HEK293 (cell line): ENCODE measurements at regions not wholly inside any gene's neighbourhood (a gene's known extent, or its start where the extent isn't known, plus 50 kb on each side); places are given as distances from the start of the nearest gene placed in this dataset.

Experiments used
- CTCF ChIA-PET: fragments of 350-600 bp; formaldehyde crosslinking; extraction: SDS; loops from one replicate; lab custom pipeline; 2021; ENCODE audit warnings: antibody characterized with exemption; lab: Yijun Ruan, JAX
- POLR2A ChIA-PET: fragments of 300-600 bp; formaldehyde crosslinking; extraction: SDS; loops from one replicate; lab custom pipeline; 2020; ENCODE audit warnings: antibody characterized with exemption, inconsistent platforms; lab: Yijun Ruan, JAX
- H3K27ac ChIP-seq: fragments of 200-500 bp; sonication (Bioruptor generic); 2 replicates; pipeline ENCODE4 v1.5.1; 2014; ENCODE audit warnings: low read depth, low read length, control low read depth, inconsistent platforms; ENCODE audit errors: extremely low read depth
- H3K36me3 ChIP-seq, 2 experiments: fragments of 200-500 bp in 1 of 2; sonication (Bioruptor generic) in 1 of 2; 1 replicate in 1 of 2; 2 replicates in 1 of 2; pipeline ENCODE4 v1.5.1; 2014 to 2017; ENCODE audit warnings: inconsistent platforms in 2 of 2, low read length in 2 of 2; ENCODE audit not compliant: control insufficient read depth in 2 of 2, insufficient read depth in 1 of 2
- H3K4me1 ChIP-seq: fragments of 200-500 bp; sonication (Bioruptor generic); 2 replicates; pipeline ENCODE4 v1.5.1; 2014; ENCODE audit warnings: mild to moderate bottlenecking, low read length, inconsistent platforms; ENCODE audit not compliant: control insufficient read depth, insufficient read depth
- H3K4me3 ChIP-seq: 2 replicates; pipeline ENCODE4 v1.5.1; 2011; ENCODE audit warnings: low read depth, mild to moderate bottlenecking, control low read depth, low read length, moderate library complexity
- H3K9me3 ChIP-seq: fragments of 200-500 bp; sonication (Bioruptor generic); 2 replicates; pipeline ENCODE4 v1.5.1; 2014; ENCODE audit warnings: low read depth, low read length, inconsistent platforms; ENCODE audit not compliant: control insufficient read depth, insufficient read depth
- GLI2 ChIP-seq: fragments of 450-650 bp; formaldehyde crosslinking; IDR thresholded peaks from 2 replicates; pipeline ENCODE4; 2017; ENCODE audit warnings: missing biosample characterization, missing genetic modification characterization, low read depth, borderline replicate concordance
- HOXA7 ChIP-seq: sonication (generic); formaldehyde crosslinking; IDR thresholded peaks from 2 replicates; pipeline ENCODE4 v1.8.1; 2022; ENCODE audit warnings: missing genetic modification reagents, borderline replicate concordance
- MYNN ChIP-seq: fragments of 450-650 bp; formaldehyde crosslinking; IDR thresholded peaks from 2 replicates; pipeline ENCODE4 v1.5.1; 2016; ENCODE audit warnings: missing biosample characterization, missing genetic modification characterization, borderline replicate concordance
- YY2 ChIP-seq: fragments of 450-650 bp; formaldehyde crosslinking; IDR thresholded peaks from 2 replicates; pipeline ENCODE4 v1.5.1; 2016; ENCODE audit warnings: missing biosample characterization, missing genetic modification characterization
- ZFP41 ChIP-seq: fragments of 450-650 bp; formaldehyde crosslinking; IDR thresholded peaks from 2 replicates; pipeline ENCODE4 v1.5.1; 2016; ENCODE audit warnings: missing biosample characterization, missing genetic modification characterization, borderline replicate concordance
- ZNF10 ChIP-seq: fragments of 450-650 bp; formaldehyde crosslinking; IDR thresholded peaks from 2 replicates; pipeline ENCODE4 v1.5.1; 2017; ENCODE audit warnings: missing biosample characterization, missing genetic modification characterization
- ZNF335 ChIP-seq: fragments of 450-650 bp; formaldehyde crosslinking; conservative IDR thresholded peaks from 2 replicates; pipeline ENCODE4 v1.5.1; 2016; ENCODE audit warnings: missing biosample characterization, missing genetic modification characterization
- ZNF423 ChIP-seq: fragments of 450-650 bp; formaldehyde crosslinking; IDR thresholded peaks from 2 replicates; pipeline ENCODE4 v1.5.1; 2016; ENCODE audit warnings: missing biosample characterization, missing genetic modification characterization
- ZNF529 ChIP-seq: fragments of 450-650 bp; formaldehyde crosslinking; IDR thresholded peaks from 2 replicates; pipeline ENCODE4 v1.5.1; 2017; ENCODE audit warnings: missing genetic modification characterization, missing biosample characterization; ENCODE audit not compliant: insufficient replicate concordance
- ZNF610 ChIP-seq: fragments of 450-650 bp; formaldehyde crosslinking; IDR thresholded peaks from 2 replicates; pipeline ENCODE4 v1.5.1; 2016; ENCODE audit warnings: missing biosample characterization, missing genetic modification characterization, borderline replicate concordance
- ZNF664 ChIP-seq: fragments of 450-650 bp; formaldehyde crosslinking; IDR thresholded peaks from 2 replicates; pipeline ENCODE4 v1.5.1; 2016; ENCODE audit warnings: missing biosample characterization, missing genetic modification characterization
- ZSCAN30 ChIP-seq: fragments of 450-650 bp; IDR thresholded peaks from 2 replicates; pipeline ENCODE4 v1.5.1; 2018; ENCODE audit warnings: missing biosample characterization, mild to moderate bottlenecking, missing genetic modification characterization, moderate library complexity
- TF ChIP-seq, protein P1 (sequence below): fragments of 450-650 bp; formaldehyde crosslinking; IDR thresholded peaks from 2 replicates; pipeline ENCODE4 v1.5.0; 2017; ENCODE audit warnings: missing biosample characterization, missing genetic modification characterization, borderline replicate concordance
- TF ChIP-seq, protein P2 (sequence below): fragments of 450-650 bp; formaldehyde crosslinking; IDR thresholded peaks from 2 replicates; pipeline ENCODE4 v1.5.1; 2016; ENCODE audit warnings: missing biosample characterization, missing genetic modification characterization
- TF ChIP-seq, protein P3 (sequence below): fragments of 450-650 bp; formaldehyde crosslinking; IDR thresholded peaks from 2 replicates; pipeline ENCODE4 v1.5.1; 2017; ENCODE audit warnings: missing biosample characterization, missing genetic modification characterization
- TF ChIP-seq, protein P4 (sequence below): fragments of 450-650 bp; formaldehyde crosslinking; IDR thresholded peaks from 2 replicates; pipeline ENCODE4 v1.5.1; 2016; ENCODE audit warnings: missing biosample characterization, missing genetic modification characterization, borderline replicate concordance
- TF ChIP-seq, protein P5 (sequence below): fragments of 450-650 bp; formaldehyde crosslinking; IDR thresholded peaks from 2 replicates; pipeline ENCODE4 v1.5.1; 2016; ENCODE audit warnings: missing biosample characterization, missing genetic modification characterization

DNA sequence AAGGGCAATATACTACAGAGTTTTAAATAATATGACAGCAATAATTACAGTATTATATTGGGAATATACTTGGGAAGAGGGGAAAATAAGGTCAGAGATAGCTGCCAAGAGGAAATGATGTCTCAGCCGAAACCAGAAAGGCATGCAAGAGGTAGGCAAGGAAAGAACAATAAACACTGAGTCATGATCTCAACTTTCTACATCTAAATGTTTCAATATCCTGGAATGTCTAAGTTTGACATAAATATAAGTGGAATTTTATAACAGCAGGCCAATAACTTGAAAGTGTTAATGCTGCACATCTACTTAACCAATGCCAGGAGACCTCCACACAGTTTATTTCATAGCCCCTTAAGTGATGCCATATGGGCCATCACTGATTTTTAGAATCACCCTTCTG, 99.8 kb upstream of the CPNE4 start (continued):
- TF ChIP-seq, protein P1, sequence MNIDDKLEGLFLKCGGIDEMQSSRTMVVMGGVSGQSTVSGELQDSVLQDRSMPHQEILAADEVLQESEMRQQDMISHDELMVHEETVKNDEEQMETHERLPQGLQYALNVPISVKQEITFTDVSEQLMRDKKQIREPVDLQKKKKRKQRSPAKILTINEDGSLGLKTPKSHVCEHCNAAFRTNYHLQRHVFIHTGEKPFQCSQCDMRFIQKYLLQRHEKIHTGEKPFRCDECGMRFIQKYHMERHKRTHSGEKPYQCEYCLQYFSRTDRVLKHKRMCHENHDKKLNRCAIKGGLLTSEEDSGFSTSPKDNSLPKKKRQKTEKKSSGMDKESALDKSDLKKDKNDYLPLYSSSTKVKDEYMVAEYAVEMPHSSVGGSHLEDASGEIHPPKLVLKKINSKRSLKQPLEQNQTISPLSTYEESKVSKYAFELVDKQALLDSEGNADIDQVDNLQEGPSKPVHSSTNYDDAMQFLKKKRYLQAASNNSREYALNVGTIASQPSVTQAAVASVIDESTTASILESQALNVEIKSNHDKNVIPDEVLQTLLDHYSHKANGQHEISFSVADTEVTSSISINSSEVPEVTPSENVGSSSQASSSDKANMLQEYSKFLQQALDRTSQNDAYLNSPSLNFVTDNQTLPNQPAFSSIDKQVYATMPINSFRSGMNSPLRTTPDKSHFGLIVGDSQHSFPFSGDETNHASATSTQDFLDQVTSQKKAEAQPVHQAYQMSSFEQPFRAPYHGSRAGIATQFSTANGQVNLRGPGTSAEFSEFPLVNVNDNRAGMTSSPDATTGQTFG (tag by site-specific recombination), result no peak
- TF ChIP-seq ZNF10 (tag by site-specific recombination) (no peak), HOXA7 (CRISPR knock-in tag) (no peak), ZNF423 (tag by site-specific recombination) (no peak)
- TF ChIP-seq, protein P2, sequence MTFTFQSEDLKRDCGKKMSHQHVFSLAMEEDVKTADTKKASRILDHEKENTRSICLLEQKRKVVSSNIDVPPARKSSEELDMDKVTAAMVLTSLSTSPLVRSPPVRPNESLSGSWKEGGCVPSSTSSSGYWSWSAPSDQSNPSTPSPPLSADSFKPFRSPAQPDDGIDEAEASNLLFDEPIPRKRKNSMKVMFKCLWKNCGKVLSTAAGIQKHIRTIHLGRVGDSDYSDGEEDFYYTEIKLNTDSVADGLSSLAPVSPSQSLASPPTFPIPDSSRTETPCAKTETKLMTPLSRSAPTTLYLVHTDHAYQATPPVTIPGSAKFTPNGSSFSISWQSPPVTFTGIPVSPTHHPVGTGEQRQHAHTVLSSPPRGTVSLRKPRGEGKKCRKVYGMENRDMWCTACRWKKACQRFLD, result no peak

DNA sequence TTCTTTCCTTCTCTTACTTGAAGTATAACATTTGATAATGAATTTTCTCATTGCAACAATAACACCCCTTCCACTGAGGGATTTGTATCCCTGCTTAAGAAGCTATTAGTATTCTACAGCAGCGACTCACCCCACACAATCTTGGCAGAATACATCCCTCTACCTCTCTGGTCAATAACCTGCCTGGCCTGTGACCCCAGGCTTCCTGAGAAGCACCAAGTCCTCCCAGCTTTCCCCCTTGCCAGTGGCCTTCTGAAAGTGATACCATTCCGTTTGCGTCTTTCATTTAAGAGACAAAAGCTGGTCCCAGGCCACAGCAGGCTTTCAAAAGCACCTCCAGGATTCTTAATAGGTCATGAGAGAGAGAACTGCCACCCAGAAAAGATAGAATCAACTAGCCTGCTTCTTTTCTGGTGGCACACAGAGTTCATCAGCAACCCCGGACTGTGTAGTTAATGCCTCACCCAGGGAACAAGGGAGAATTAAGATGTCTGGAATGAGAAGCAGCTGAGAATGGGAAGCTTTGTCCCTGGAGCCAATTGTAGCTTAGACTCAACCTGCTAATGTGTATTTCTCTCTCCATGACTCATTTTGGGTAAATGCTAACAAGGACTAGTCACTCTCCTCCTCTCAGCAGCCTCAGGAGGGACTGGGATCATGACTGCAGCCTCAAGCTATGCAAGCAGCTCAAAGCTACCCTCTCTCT, 101.0 kb upstream of the CPNE4 start:
- no peaks in the 10 kb centered on the region for H3K36me3 ChIP-seq
- H3K4me3 ChIP-seq, result no peak overlapping the region
- no peaks in the 10 kb centered on the region for H3K9me3 ChIP-seq
- TF ChIP-seq ZNF664 (no peak), YY2 (no peak), ZNF335 (tag by site-specific recombination) (no peak), ZNF610 (tag by site-specific recombination) (no peak), GLI2 (tag by site-specific recombination) (no peak), ZSCAN30 (tag by site-specific recombination) (no peak), ZFP41 (no peak), ZNF529 (tag by site-specific recombination) (no peak), MYNN (tag by site-specific recombination) (no peak)
- TF ChIP-seq, protein P3, sequence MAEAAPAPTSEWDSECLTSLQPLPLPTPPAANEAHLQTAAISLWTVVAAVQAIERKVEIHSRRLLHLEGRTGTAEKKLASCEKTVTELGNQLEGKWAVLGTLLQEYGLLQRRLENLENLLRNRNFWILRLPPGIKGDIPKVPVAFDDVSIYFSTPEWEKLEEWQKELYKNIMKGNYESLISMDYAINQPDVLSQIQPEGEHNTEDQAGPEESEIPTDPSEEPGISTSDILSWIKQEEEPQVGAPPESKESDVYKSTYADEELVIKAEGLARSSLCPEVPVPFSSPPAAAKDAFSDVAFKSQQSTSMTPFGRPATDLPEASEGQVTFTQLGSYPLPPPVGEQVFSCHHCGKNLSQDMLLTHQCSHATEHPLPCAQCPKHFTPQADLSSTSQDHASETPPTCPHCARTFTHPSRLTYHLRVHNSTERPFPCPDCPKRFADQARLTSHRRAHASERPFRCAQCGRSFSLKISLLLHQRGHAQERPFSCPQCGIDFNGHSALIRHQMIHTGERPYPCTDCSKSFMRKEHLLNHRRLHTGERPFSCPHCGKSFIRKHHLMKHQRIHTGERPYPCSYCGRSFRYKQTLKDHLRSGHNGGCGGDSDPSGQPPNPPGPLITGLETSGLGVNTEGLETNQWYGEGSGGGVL (tag by site-specific recombination), result no peak
- TF ChIP-seq, protein P4, sequence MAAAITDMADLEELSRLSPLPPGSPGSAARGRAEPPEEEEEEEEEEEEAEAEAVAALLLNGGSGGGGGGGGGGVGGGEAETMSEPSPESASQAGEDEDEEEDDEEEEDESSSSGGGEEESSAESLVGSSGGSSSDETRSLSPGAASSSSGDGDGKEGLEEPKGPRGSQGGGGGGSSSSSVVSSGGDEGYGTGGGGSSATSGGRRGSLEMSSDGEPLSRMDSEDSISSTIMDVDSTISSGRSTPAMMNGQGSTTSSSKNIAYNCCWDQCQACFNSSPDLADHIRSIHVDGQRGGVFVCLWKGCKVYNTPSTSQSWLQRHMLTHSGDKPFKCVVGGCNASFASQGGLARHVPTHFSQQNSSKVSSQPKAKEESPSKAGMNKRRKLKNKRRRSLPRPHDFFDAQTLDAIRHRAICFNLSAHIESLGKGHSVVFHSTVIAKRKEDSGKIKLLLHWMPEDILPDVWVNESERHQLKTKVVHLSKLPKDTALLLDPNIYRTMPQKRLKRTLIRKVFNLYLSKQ, result no peak
- TF ChIP-seq, protein P5, sequence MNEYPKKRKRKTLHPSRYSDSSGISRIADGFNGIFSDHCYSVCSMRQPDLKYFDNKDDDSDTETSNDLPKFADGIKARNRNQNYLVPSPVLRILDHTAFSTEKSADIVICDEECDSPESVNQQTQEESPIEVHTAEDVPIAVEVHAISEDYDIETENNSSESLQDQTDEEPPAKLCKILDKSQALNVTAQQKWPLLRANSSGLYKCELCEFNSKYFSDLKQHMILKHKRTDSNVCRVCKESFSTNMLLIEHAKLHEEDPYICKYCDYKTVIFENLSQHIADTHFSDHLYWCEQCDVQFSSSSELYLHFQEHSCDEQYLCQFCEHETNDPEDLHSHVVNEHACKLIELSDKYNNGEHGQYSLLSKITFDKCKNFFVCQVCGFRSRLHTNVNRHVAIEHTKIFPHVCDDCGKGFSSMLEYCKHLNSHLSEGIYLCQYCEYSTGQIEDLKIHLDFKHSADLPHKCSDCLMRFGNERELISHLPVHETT (tag by site-specific recombination), result no peak
- CTCF ChIA-PET, result interaction anchor here (0.6 to 1.0 kb wide), 2 partner anchors 96 to 97 kb away, joined by 3 to 4 read pairs; no protein-coding TSS in a partner anchor
- POLR2A ChIA-PET, result no interaction called here
- H3K4me1 ChIP-seq, result no peaks in the 10 kb centered on the region
- no peak overlapping the region for H3K27ac ChIP-seq
